Tibial nerve (tissue), 4 donors: ENCODE measurements at regions not wholly inside any gene's neighbourhood (a gene's known extent, or its start where the extent isn't known, plus 50 kb on each side); places are given as distances from the start of the nearest gene placed in this dataset.

Source experiments
- CTCF ChIP-seq, 5 experiments: fragments of 200-600 bp in 3 of 5; fragments of 450-650 bp in 2 of 5; sonication (generic) in 3 of 5; IDR thresholded peaks; one replicate each; pipeline ENCODE4 v1.5.1; 2016 to 2019; ENCODE audit warnings: antibody characterized with exemption in 5 of 5, mild to moderate bottlenecking in 3 of 5, moderate library complexity in 2 of 5
- EP300 ChIP-seq, 2 donors: sonication (generic); formaldehyde crosslinking; IDR thresholded peaks; one replicate each; pipeline ENCODE4 v1.6.1; 2017; ENCODE audit warnings: antibody characterized with exemption in 2 of 2, mild to moderate bottlenecking in 1 of 2
- POLR2A ChIP-seq, 2 donors: fragments of 450-650 bp; IDR thresholded peaks; one replicate each; pipeline ENCODE4 v1.6.1; 2017; ENCODE audit warnings: antibody characterized with exemption in 2 of 2, mild to moderate bottlenecking in 2 of 2, moderate library complexity in 2 of 2

DNA sequence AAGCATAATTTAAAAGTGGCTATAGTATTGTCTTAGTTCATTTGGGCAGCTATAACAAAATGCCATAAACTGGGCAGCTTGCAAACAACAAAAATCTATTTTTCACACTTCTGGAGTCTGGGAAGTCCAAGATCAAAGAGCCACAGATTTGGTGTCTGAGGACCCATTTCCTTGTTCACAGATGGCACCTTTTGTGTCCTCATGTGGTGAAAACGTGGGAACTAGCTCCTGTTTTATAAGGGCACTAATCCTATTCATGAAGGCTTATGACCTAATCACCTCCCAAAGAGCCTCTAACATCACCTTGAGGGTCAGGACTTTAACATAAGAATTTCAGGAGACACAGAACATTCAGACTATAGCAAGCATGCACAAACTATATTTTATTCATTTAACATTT, 126.5 kb upstream of the WDFY3 start:
- TF ChIP-seq EP300 (IDR thresholded peaks at IDR 0.05), result no peak
- TF ChIP-seq CTCF (IDR thresholded peaks at IDR 0.05), result no peak
- no peak for TF ChIP-seq POLR2A (IDR thresholded peaks at IDR 0.05)
